PFSK-1 (cell line): ENCODE measurements at regions not wholly inside any gene's neighbourhood (a gene's known extent, or its start where the extent isn't known, plus 50 kb on each side); places are given as distances from the start of the nearest gene placed in this dataset.

Source experiments
- FOXP2 ChIP-seq: optimal IDR thresholded peaks from 2 replicates; pipeline ENCODE3; 2011; ENCODE audit warnings: borderline replicate concordance, control low read depth, inconsistent platforms; ENCODE audit not compliant: insufficient read depth; ENCODE audit errors: extremely low read length, extremely low read depth
- POLR2AphosphoS5 ChIP-seq: IDR thresholded peaks from 2 replicates; pipeline ENCODE4 v1.6.1; 2012; ENCODE audit warnings: low read depth, mild to moderate bottlenecking, control low read depth, low read length, moderate library complexity
- REST ChIP-seq, 2 experiments: IDR thresholded peaks; 2 replicates each; pipeline versions ENCODE4 v1.6.1 to v1.8.0; 2011 to 2012; ENCODE audit warnings: low read depth in 2 of 2, low read length in 2 of 2, control low read depth in 1 of 2, inconsistent platforms in 1 of 2, mild to moderate bottlenecking in 1 of 2, moderate library complexity in 1 of 2; ENCODE audit not compliant: insufficient read depth in 1 of 2
- SIN3A ChIP-seq: IDR thresholded peaks from 2 replicates; pipeline ENCODE4 v1.6.1; 2012; ENCODE audit warnings: mild to moderate bottlenecking, low read length, moderate library complexity, borderline replicate concordance; ENCODE audit not compliant: insufficient read depth
- TAF1 ChIP-seq: IDR thresholded peaks from 2 replicates; pipeline ENCODE4 v1.6.1; 2012; ENCODE audit warnings: low read length, control low read depth, borderline replicate concordance; ENCODE audit not compliant: insufficient read depth

- TF ChIP-seq TAF1 (no peak), FOXP2 (no peak), POLR2AphosphoS5 (no peak), SIN3A (no peak), REST (IDR thresholded peaks at IDR 0.05; ENCODE audit: insufficient read depth in 1 of 2, low read depth in 2 of 2, low read length in 2 of 2) (no peak)
Measured at GRCh38 chr4:104211657-104212056, 283.0 kb downstream of the CXXC4 start.

GRCh38 chr4:104210420-104210819, 284.3 kb downstream of the CXXC4 start:
- no peak for TF ChIP-seq SIN3A
- no peak for TF ChIP-seq REST (IDR thresholded peaks at IDR 0.05; ENCODE audit: insufficient read depth in 1 of 2, low read depth in 2 of 2, low read length in 2 of 2)
- TF ChIP-seq FOXP2, result no peak
- TF ChIP-seq POLR2AphosphoS5, result no peak
- TF ChIP-seq TAF1, result no peak

DNA sequence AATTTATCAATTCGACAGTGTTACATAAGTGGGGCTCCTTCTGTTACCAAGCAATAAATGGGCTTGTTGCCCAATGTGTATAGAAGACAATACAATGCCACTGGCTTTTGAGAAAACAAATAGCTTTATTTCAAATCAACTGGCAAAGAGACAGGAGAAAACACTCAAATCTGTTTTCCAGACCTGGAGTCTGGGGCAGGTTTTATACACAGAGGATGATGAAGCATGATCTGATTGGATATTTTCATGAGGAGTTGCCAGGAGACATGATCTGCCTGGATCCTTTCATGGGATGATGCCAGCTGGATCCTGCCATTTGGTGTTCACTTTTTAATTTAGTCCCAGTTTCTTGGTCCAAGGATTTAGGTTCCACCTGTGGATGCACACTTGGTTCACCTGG, 287.9 kb downstream of the CXXC4 start:
- TF ChIP-seq SIN3A (no peak), FOXP2 (no peak), REST (IDR thresholded peaks at IDR 0.05; ENCODE audit: insufficient read depth in 1 of 2, low read depth in 2 of 2, low read length in 2 of 2) (no peak), POLR2AphosphoS5 (no peak), TAF1 (no peak)

- TF ChIP-seq TAF1 (no peak), POLR2AphosphoS5 (no peak), SIN3A (no peak), FOXP2 (no peak), REST (IDR thresholded peaks at IDR 0.05; ENCODE audit: insufficient read depth in 1 of 2, low read depth in 2 of 2, low read length in 2 of 2) (no peak)
Measured at GRCh38 chr4:104205116-104205515, 289.6 kb downstream of the CXXC4 start.

DNA sequence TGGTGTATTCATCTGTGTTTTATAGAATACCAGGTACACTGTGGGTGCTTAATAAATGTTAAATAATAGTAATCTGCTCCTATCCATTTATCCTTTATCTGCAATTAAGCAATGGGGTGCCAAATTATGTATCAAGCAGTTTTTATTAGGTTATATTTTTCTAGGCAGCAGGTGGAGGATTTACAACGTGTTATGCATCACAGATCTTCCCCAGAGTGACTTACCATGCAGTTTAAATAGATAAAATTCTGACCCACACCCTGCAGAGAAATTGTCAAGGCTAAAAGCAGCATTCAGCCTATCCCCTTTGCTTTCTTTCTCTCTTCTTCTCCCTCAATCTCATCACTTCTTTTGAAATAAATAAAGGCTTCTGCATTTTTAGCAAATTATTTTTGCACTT, 306.4 kb downstream of the CXXC4 start:
- TF ChIP-seq TAF1 (no peak), POLR2AphosphoS5 (no peak), FOXP2 (no peak), SIN3A (no peak), REST (IDR thresholded peaks at IDR 0.05; ENCODE audit: insufficient read depth in 1 of 2, low read depth in 2 of 2, low read length in 2 of 2) (no peak)
